Neuronal stem cell (in vitro differentiated cells): ENCODE measurements at regions not wholly inside any gene's neighbourhood (a gene's known extent, or its start where the extent isn't known, plus 50 kb on each side); places are given as distances from the start of the nearest gene placed in this dataset.

Experiments
- DNase-seq: peaks from one replicate; pipeline ENCODE4 v3.0.0-alpha.2; 2013; ENCODE audit warnings: low spot score
- H2AFZ ChIP-seq: one replicate; pipeline ENCODE4 v1.6.1; 2013; ENCODE audit warnings: mild to moderate bottlenecking, low read length, inconsistent platforms
- H2AK5ac ChIP-seq: 2 replicates; pipeline ENCODE4 v1.6.1; 2013; ENCODE audit warnings: low read depth, mild to moderate bottlenecking, inconsistent platforms, low read length, moderate library complexity, mixed read lengths
- H2BK120ac ChIP-seq: 2 replicates; pipeline ENCODE4 v1.6.1; 2013; ENCODE audit warnings: low read depth, mild to moderate bottlenecking, inconsistent platforms, low read length, moderate library complexity, mixed read lengths
- H2BK12ac ChIP-seq: one replicate; pipeline ENCODE4 v1.6.1; 2013; ENCODE audit warnings: low read length, inconsistent platforms
- H2BK15ac ChIP-seq: 2 replicates; pipeline ENCODE4 v1.6.1; 2013; ENCODE audit warnings: mild to moderate bottlenecking, low read length, inconsistent platforms, mixed read lengths
- H2BK5ac ChIP-seq: one replicate; pipeline ENCODE4 v1.6.1; 2013; ENCODE audit warnings: inconsistent platforms, mild to moderate bottlenecking, low read length, moderate library complexity
- H3K14ac ChIP-seq: one replicate; pipeline ENCODE4 v1.6.1; 2013; ENCODE audit warnings: low read length, inconsistent platforms
- H3K18ac ChIP-seq: 2 replicates; pipeline ENCODE4 v1.6.1; 2013; ENCODE audit warnings: low read length, inconsistent platforms
- H3K23ac ChIP-seq: 2 replicates; pipeline ENCODE4 v1.6.1; 2013; ENCODE audit warnings: low read depth, mild to moderate bottlenecking, mixed read lengths, low read length, inconsistent platforms; ENCODE audit not compliant: poor library complexity
- H3K27ac ChIP-seq: replicated peaks from 3 replicates; pipeline ENCODE4 v1.5.1; 2013; ENCODE audit warnings: low read length, inconsistent platforms
- H3K27me3 ChIP-seq, 3 experiments: 2 replicates each; pipeline ENCODE4 v1.6.1; 2013; ENCODE audit warnings: low read length in 3 of 3, mild to moderate bottlenecking in 2 of 3, inconsistent platforms in 1 of 3, low read depth in 1 of 3, mixed read lengths in 1 of 3, moderate library complexity in 1 of 3; ENCODE audit not compliant: control insufficient read depth in 3 of 3, insufficient read depth in 3 of 3
- H3K36me3 ChIP-seq, 2 donors: replicated peaks in 1 of 2; 2 replicates each; pipeline ENCODE4 v1.6.1; 2013; ENCODE audit warnings: low read length in 2 of 2; ENCODE audit not compliant: control insufficient read depth in 2 of 2, insufficient read depth in 2 of 2
- H3K4ac ChIP-seq: 2 replicates; pipeline ENCODE4 v1.6.1; 2013; ENCODE audit warnings: inconsistent platforms, mild to moderate bottlenecking, low read length, moderate library complexity
- H3K4me1 ChIP-seq, 2 donors: 1 replicate in 1 of 2; 2 replicates in 1 of 2; pipeline ENCODE4 v1.6.1; 2013; ENCODE audit warnings: low read length in 2 of 2, low read depth in 1 of 2; ENCODE audit not compliant: control insufficient read depth in 2 of 2, insufficient read depth in 1 of 2
- H3K4me2 ChIP-seq: one replicate; pipeline ENCODE4 v1.6.1; 2013; ENCODE audit warnings: mild to moderate bottlenecking, low read length, inconsistent platforms; ENCODE audit not compliant: insufficient read depth, poor library complexity, severe bottlenecking
- H3K4me3 ChIP-seq, 2 donors: 2 replicates each; pipeline ENCODE4 v1.5.1; 2013; ENCODE audit warnings: low read length in 2 of 2, mild to moderate bottlenecking in 2 of 2, inconsistent platforms in 1 of 2, moderate library complexity in 1 of 2
- H3K79me1 ChIP-seq: one replicate; pipeline ENCODE4 v1.6.1; 2013; ENCODE audit warnings: low read depth, mild to moderate bottlenecking, inconsistent platforms, low read length, moderate library complexity
- H3K9ac ChIP-seq: one replicate; pipeline ENCODE4 v1.6.1; 2013; ENCODE audit warnings: mild to moderate bottlenecking, low read depth, low read length, inconsistent platforms; ENCODE audit not compliant: poor library complexity
- H3K9me3 ChIP-seq, 2 donors: replicated peaks in 1 of 2; 2 replicates each; pipeline versions ENCODE3 to v1.6.1; 2013; ENCODE audit warnings: low read length in 2 of 2, mild to moderate bottlenecking in 2 of 2, inconsistent platforms in 1 of 2, low read depth in 1 of 2, mixed read lengths in 1 of 2, moderate library complexity in 1 of 2; ENCODE audit not compliant: control insufficient read depth in 2 of 2, insufficient read depth in 1 of 2
- H4K8ac ChIP-seq: one replicate; pipeline ENCODE4 v1.6.1; 2013; ENCODE audit warnings: low read depth, mild to moderate bottlenecking, inconsistent platforms, low read length, moderate library complexity
- H4K91ac ChIP-seq: one replicate; pipeline ENCODE4 v1.6.1; 2013; ENCODE audit warnings: low read length, low read depth, mild to moderate bottlenecking, inconsistent platforms; ENCODE audit not compliant: poor library complexity
- WGBS, 2 donors: extraction: QIAGEN DNeasy Blood & Tissue Kit; methylation state at CpG; one replicate each; pipeline ENCODE4 v1.1.7; 2013; ENCODE audit warnings: missing lambda C conversion rate in 2 of 2, mixed read lengths in 1 of 2; ENCODE audit not compliant: insufficient read length in 2 of 2, insufficient replicate concordance in 1 of 2; ENCODE audit errors: extremely low coverage in 2 of 2; 5-methylcytosine and 5-hydroxymethylcytosine counted together

- Histone ChIP-seq H2AK5ac (no peak overlapping the region), H3K4ac (no peak overlapping the region), H3K4me2 (peak overlapping the region; percentile 49), H3K9me3 (peaks cover 0 to 2% of the 10 kb centered on the region in 2 donors), H3K27me3 (peaks cover 0 to 25% (median 22%) of the 10 kb centered on the region in 3 experiments), H3K23ac (no peak overlapping the region), H2AFZ (no peak overlapping the region), H2BK12ac (no peak overlapping the region), H2BK120ac (no peak overlapping the region), H3K4me1 (peaks cover 0 to 9% of the 10 kb centered on the region in 2 donors), H3K4me3 (peak overlapping the region in 1 of 2 donors; percentile 72), H4K91ac (no peak overlapping the region), H2BK5ac (no peak overlapping the region), H2BK15ac (no peak overlapping the region), H4K8ac (peak overlapping the region; percentile 92), H3K79me1 (no peaks in the 10 kb centered on the region), H3K9ac (no peak overlapping the region), H3K36me3 (no peaks in the 10 kb centered on the region), H3K18ac (peak overlapping the region; percentile 85), H3K27ac (no peak overlapping the region), H3K14ac (no peak overlapping the region)
- no peak for DNase-seq
- no CpG with 5 or more reads among the region's 60 CpGs for WGBS, 2 donors
Measured at GRCh38 chrX:40172401-40173142, 74.8 kb upstream of the BCOR start.

DNA sequence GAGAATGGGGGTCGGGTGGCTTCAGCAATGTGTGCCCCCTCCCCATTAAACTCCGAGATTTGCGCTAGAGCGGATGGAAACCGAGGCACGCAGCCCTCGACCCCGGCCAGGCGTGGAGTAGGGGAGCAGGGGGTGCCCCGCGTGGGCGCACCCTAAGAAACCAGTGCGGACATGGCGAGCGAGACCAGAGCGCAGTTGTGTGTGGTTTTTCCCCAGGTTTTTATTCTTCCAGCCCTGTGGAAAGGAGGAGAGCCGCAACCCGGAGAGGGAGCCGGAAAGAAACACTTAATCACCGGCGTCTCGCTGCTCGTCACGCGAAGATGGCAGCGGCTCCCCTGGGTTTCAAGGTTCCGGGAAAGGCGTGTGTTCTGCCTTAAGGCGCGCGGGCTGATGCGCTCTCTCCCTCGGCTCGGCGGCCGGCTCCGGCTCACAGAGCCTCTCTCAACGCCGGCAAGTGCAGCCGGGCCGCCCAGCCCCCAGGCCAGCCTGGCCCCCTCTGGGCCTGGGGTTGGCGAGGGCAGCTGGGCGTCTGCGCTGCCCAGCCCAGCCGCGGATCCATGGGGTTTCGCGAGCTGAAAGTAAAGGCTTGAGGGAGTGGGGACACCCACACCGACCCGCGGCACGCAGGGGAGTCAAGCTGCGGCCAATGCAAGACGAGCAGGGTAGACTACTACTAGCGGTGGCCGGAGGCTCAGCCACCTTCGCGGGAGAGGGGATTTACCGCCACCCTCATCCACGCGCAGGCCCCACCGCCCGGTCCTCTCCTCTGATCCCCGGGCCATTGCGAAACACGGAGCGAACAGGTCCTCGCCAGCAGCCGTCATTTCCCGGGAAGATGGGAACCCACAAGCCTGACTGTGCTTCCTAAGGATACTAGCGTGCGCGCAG is 74.0 kb upstream of the BCOR start:
- no CpG with 5 or more reads among the region's 73 CpGs for WGBS, 2 donors
- no peak overlapping the region for H3K27ac ChIP-seq
- H3K4me2 ChIP-seq: peak overlapping the region; percentile 49

GRCh38 chrX:40170830-40171512 is 73.2 kb upstream of the BCOR start:
- H3K27me3 ChIP-seq: peaks cover 0 to 37% (median 22%) of the 10 kb centered on the region in 3 experiments
- no CpG with 5 or more reads among the region's 17 CpGs for WGBS, 2 donors
- no peak overlapping the region for H3K18ac ChIP-seq
- no peak overlapping the region for H2AFZ ChIP-seq
- no peak overlapping the region for H3K14ac ChIP-seq
- H3K9ac ChIP-seq: no peak overlapping the region
- peaks cover 2% of the 10 kb centered on the region for H3K79me1 ChIP-seq
- no peak overlapping the region for H4K8ac ChIP-seq
- no peak overlapping the region for H4K91ac ChIP-seq
- no peak overlapping the region for H2BK5ac ChIP-seq
- peak overlapping the region; percentile 49 for H3K4me2 ChIP-seq
- H3K23ac ChIP-seq: no peak overlapping the region
- H2BK12ac ChIP-seq: no peak overlapping the region
- no peak overlapping the region for H3K4me3 ChIP-seq
- no peak for DNase-seq
- H2BK120ac ChIP-seq: no peak overlapping the region
- no peaks in the 10 kb centered on the region for H3K36me3 ChIP-seq
- no peak overlapping the region for H3K4ac ChIP-seq
- H2BK15ac ChIP-seq: no peak overlapping the region
- peaks cover 0 to 2% of the 10 kb centered on the region in 2 donors for H3K9me3 ChIP-seq
- H2AK5ac ChIP-seq: no peak overlapping the region
- H3K27ac ChIP-seq: no peak overlapping the region
- H3K4me1 ChIP-seq: peaks cover 0 to 10% of the 10 kb centered on the region in 2 donors

More for the DNA sequence above, 74.0 kb upstream of the BCOR start:
- H2BK5ac ChIP-seq: no peak overlapping the region
- H2AK5ac ChIP-seq: no peak overlapping the region
- no peak overlapping the region for H2BK15ac ChIP-seq
- peaks cover 0 to 2% of the 10 kb centered on the region in 2 donors for H3K9me3 ChIP-seq
- H3K4me3 ChIP-seq: peak overlapping the region in 1 of 2 donors; percentile 72
- H2BK12ac ChIP-seq: no peak overlapping the region
- peaks cover 0 to 10% of the 10 kb centered on the region in 2 donors for H3K4me1 ChIP-seq
- peaks cover 2% of the 10 kb centered on the region for H3K79me1 ChIP-seq
- H3K9ac ChIP-seq: peak overlapping the region; percentile 77
- peak overlapping the region; percentile 85 for H3K18ac ChIP-seq
- no peaks in the 10 kb centered on the region for H3K36me3 ChIP-seq
- no peak overlapping the region for H4K8ac ChIP-seq
- no peak overlapping the region for H3K14ac ChIP-seq
- no peak overlapping the region for H4K91ac ChIP-seq
- H2AFZ ChIP-seq: no peak overlapping the region
- no peak overlapping the region for H2BK120ac ChIP-seq
- no peak overlapping the region for H3K4ac ChIP-seq
- H3K23ac ChIP-seq: no peak overlapping the region
- no peak for DNase-seq
- H3K27me3 ChIP-seq: peaks cover 0 to 33% (median 22%) of the 10 kb centered on the region in 3 experiments
